H1 (cell line): ENCODE measurements at regions not wholly inside any gene's neighbourhood (a gene's known extent, or its start where the extent isn't known, plus 50 kb on each side); places are given as distances from the start of the nearest gene placed in this dataset.
A peak's percentile ranks its signal among the peaks of the same experiment; 100 is the strongest.

Source experiments
- CTCF ChIA-PET: fragments of 300-600 bp; sonication (Branson Sonifier 250); formaldehyde crosslinking; loops from one replicate; lab custom pipeline; 2021; ENCODE audit not compliant: partially characterized antibody; lab: Charles Lee
- POLR2A ChIA-PET: fragments of 300-600 bp; sonication (Branson Sonifier 250); formaldehyde crosslinking; loops from one replicate; lab custom pipeline; 2021; ENCODE audit warnings: inconsistent platforms; ENCODE audit not compliant: partially characterized antibody; lab: Charles Lee
- DNase-seq, 2 experiments: peaks; one replicate each; pipeline versions ENCODE4 v3.0.0 to v3.0.0-alpha.2; 2010 to 2022; ENCODE audit warnings: low spot score in 2 of 2, low read depth in 1 of 2, mixed read lengths in 1 of 2
- FAIRE-seq: peaks from 2 replicates; lab custom pipeline; 2011; peaks lifted over from hg19 to GRCh38; lab: Jason Lieb, UNC
- H2AFZ ChIP-seq: 2 replicates; pipeline ENCODE4 v1.8.1; 2012; ENCODE audit warnings: low read length, inconsistent platforms
- H2AK5ac ChIP-seq: 2 replicates; pipeline ENCODE4 v1.6.1; 2013; ENCODE audit warnings: low read depth, low read length
- H2BK120ac ChIP-seq: replicated peaks from 2 replicates; pipeline ENCODE3; 2013; ENCODE audit warnings: low read depth, low read length, inconsistent platforms
- H2BK12ac ChIP-seq: 2 replicates; pipeline ENCODE4 v1.6.1; 2013; ENCODE audit warnings: low read depth, low read length
- H2BK15ac ChIP-seq: 2 replicates; pipeline ENCODE4 v1.6.1; 2013; ENCODE audit warnings: low read length
- H2BK20ac ChIP-seq: 2 replicates; pipeline ENCODE4 v1.6.1; 2013; ENCODE audit warnings: low read length
- H2BK5ac ChIP-seq: 2 replicates; pipeline ENCODE4 v1.6.1; 2013; ENCODE audit warnings: low read depth, low read length
- H3K14ac ChIP-seq: 2 replicates; pipeline ENCODE4 v1.6.1; 2013; ENCODE audit warnings: inconsistent platforms; ENCODE audit not compliant: insufficient read length
- H3K18ac ChIP-seq: 2 replicates; pipeline ENCODE4 v1.6.1; 2013; ENCODE audit warnings: low read length; ENCODE audit errors: extremely low read depth
- H3K23ac ChIP-seq: 2 replicates; pipeline ENCODE4 v1.6.1; 2013; ENCODE audit warnings: inconsistent platforms; ENCODE audit not compliant: insufficient read length
- H3K23me2 ChIP-seq: 2 replicates; pipeline ENCODE4 v1.6.1; 2013; ENCODE audit warnings: low read depth, low read length
- H3K27ac ChIP-seq: 2 replicates; pipeline ENCODE4 v1.6.1; 2011; ENCODE audit warnings: low read depth, low read length, inconsistent platforms
- H3K27me3 ChIP-seq, 4 experiments: replicated peaks in 1 of 4; 1 replicate in 1 of 4; 2 replicates in 3 of 4; pipeline versions ENCODE4 v1.6.1 to v1.8.1; 2011 to 2013; ENCODE audit warnings: low read length in 3 of 4, mild to moderate bottlenecking in 3 of 4, inconsistent platforms in 2 of 4, mixed read lengths in 2 of 4, moderate library complexity in 1 of 4; ENCODE audit not compliant: control insufficient read depth in 3 of 4, insufficient read depth in 3 of 4; ENCODE audit errors: extremely low read depth in 1 of 4
- H3K36me3 ChIP-seq, 4 experiments: 2 replicates each; pipeline versions ENCODE4 v1.6.1 to v1.8.1; 2011 to 2013; ENCODE audit warnings: mild to moderate bottlenecking in 4 of 4, low read length in 3 of 4, moderate library complexity in 2 of 4, control low read depth in 1 of 4, inconsistent platforms in 1 of 4; ENCODE audit not compliant: insufficient read depth in 4 of 4, control insufficient read depth in 2 of 4
- H3K4ac ChIP-seq: replicated peaks from 2 replicates; pipeline ENCODE3; 2013; ENCODE audit warnings: low read length, low read depth, mixed read lengths, inconsistent platforms; ENCODE audit not compliant: insufficient read length
- H3K4me1 ChIP-seq, 4 experiments: replicated peaks in 1 of 4; 1 replicate in 1 of 4; 2 replicates in 3 of 4; pipeline versions ENCODE4 v1.6.1 to v1.8.1; 2011 to 2013; ENCODE audit warnings: low read length in 3 of 4, inconsistent platforms in 2 of 4, mixed read lengths in 1 of 4; ENCODE audit not compliant: insufficient read depth in 4 of 4, control insufficient read depth in 3 of 4
- H3K4me2 ChIP-seq, 2 experiments: 2 replicates each; pipeline versions ENCODE4 v1.6.1 to v1.8.1; 2011 to 2013; ENCODE audit warnings: low read depth in 2 of 2, low read length in 2 of 2, control low read depth in 1 of 2, inconsistent platforms in 1 of 2, mild to moderate bottlenecking in 1 of 2; ENCODE audit not compliant: insufficient read depth in 1 of 2
- H3K4me3 ChIP-seq, 4 experiments: fragments of 200-600, 300-600 bp in 1 of 4; sonication (generic), shearing (Covaris generic), sonication (Bioruptor Twin) in 1 of 4; 2 replicates each; pipeline versions ENCODE4 v1.5.1 to v1.8.1; 2011 to 2016; ENCODE audit warnings: low read length in 4 of 4, low read depth in 3 of 4, control low read depth in 2 of 4, inconsistent platforms in 2 of 4, mild to moderate bottlenecking in 2 of 4, mixed read lengths in 1 of 4, moderate library complexity in 1 of 4; ENCODE audit not compliant: insufficient read depth in 2 of 4; ENCODE audit errors: extremely low read depth in 1 of 4
- H3K56ac ChIP-seq: replicated peaks from 2 replicates; pipeline ENCODE3; 2013; ENCODE audit warnings: low read depth, mild to moderate bottlenecking, mixed read lengths, low read length, inconsistent platforms; ENCODE audit not compliant: insufficient read length
- H3K79me1 ChIP-seq: 2 replicates; pipeline ENCODE4 v1.6.1; 2013; ENCODE audit warnings: low read depth, low read length, control low read depth
- H3K79me2 ChIP-seq, 2 experiments: 2 replicates each; pipeline versions ENCODE4 v1.6.1 to v1.8.1; 2012 to 2013; ENCODE audit warnings: low read length in 2 of 2, mild to moderate bottlenecking in 2 of 2, inconsistent platforms in 1 of 2; ENCODE audit not compliant: insufficient read depth in 2 of 2, control insufficient read depth in 1 of 2
- H3K9ac ChIP-seq, 4 experiments: replicated peaks in 1 of 4; 1 replicate in 1 of 4; 2 replicates in 3 of 4; pipeline versions ENCODE4 v1.6.1 to v1.8.1; 2011 to 2013; ENCODE audit warnings: low read depth in 3 of 4, low read length in 3 of 4, control low read depth in 2 of 4, mild to moderate bottlenecking in 2 of 4, moderate library complexity in 2 of 4, inconsistent platforms in 1 of 4; ENCODE audit errors: extremely low read depth in 1 of 4
- H3K9me3 ChIP-seq, 2 experiments: 2 replicates each; pipeline versions ENCODE4 v1.6.1 to v1.8.1; 2012 to 2013; ENCODE audit warnings: mild to moderate bottlenecking in 2 of 2, moderate library complexity in 2 of 2, control low read depth in 1 of 2, inconsistent platforms in 1 of 2, low read depth in 1 of 2, low read length in 1 of 2, mixed read lengths in 1 of 2; ENCODE audit not compliant: insufficient read depth in 2 of 2
- H4K20me1 ChIP-seq, 2 experiments: replicated peaks in 1 of 2; 2 replicates each; pipeline versions ENCODE3 to v1.8.1; 2011 to 2013; ENCODE audit warnings: inconsistent platforms in 2 of 2, low read length in 2 of 2, mild to moderate bottlenecking in 1 of 2; ENCODE audit not compliant: insufficient read depth in 2 of 2, control insufficient read depth in 1 of 2
- H4K5ac ChIP-seq: 2 replicates; pipeline ENCODE4 v1.6.1; 2013; ENCODE audit warnings: low read length, low read depth, mixed read lengths, inconsistent platforms; ENCODE audit not compliant: insufficient read length
- H4K8ac ChIP-seq: 2 replicates; pipeline ENCODE4 v1.8.0; 2013; ENCODE audit warnings: mild to moderate bottlenecking, moderate library complexity, low read length, inconsistent platforms; ENCODE audit not compliant: insufficient read depth; ENCODE audit errors: extremely low read depth
- H4K91ac ChIP-seq: replicated peaks from 2 replicates; pipeline ENCODE3; 2013; ENCODE audit warnings: low read length, mixed read lengths, inconsistent platforms; ENCODE audit not compliant: insufficient read length
- CEBPB ChIP-seq: IDR thresholded peaks from 2 replicates; pipeline ENCODE4 v1.6.1; 2012; ENCODE audit warnings: low read depth, low read length
- CTBP2 ChIP-seq: IDR thresholded peaks from 2 replicates; pipeline ENCODE4 v1.7.0; 2011; ENCODE audit warnings: borderline replicate concordance, mild to moderate bottlenecking, moderate library complexity, mixed read lengths, low read length; ENCODE audit not compliant: insufficient read depth, insufficient read length
- WGBS, 2 experiments: shearing (Covaris generic) in 1 of 2; methylation state at CpG; one replicate each; pipeline versions ENCODE4 v1.1.6 to v1.1.7; 2013 to 2015; ENCODE audit warnings: low lambda C conversion rate in 2 of 2, mixed read lengths in 2 of 2, inconsistent platforms in 1 of 2, low coverage in 1 of 2, missing lambda C conversion rate in 1 of 2; ENCODE audit not compliant: insufficient replicate concordance in 2 of 2, insufficient coverage in 1 of 2, insufficient read length in 1 of 2; ENCODE audit errors: extremely low coverage in 1 of 2, missing lambda C conversion rate in 1 of 2; 5-methylcytosine and 5-hydroxymethylcytosine counted together

GRCh38 chr1:216805233-216805632 is 82.0 kb upstream of the ESRRG start:
- H2AFZ ChIP-seq = peak overlapping the region; percentile 89; the same call in 1 of the 2 replicates
- no peaks in the 10 kb centered on the region for H3K9me3 ChIP-seq
- H3K4me2 ChIP-seq = no peak overlapping the region
- no peak overlapping the region for H3K9ac ChIP-seq
- H4K8ac ChIP-seq = no peak overlapping the region
- ChIA-PET POLR2A (interaction anchor here (1.6 kb wide), 1 partner anchor 20 kb away, joined by 3 read pairs; no protein-coding TSS in a partner anchor), CTCF (interaction anchor here (0.6 to 1.4 kb wide), 2 partner anchors 17 to 92 kb away, joined by 3 to 6 read pairs; no protein-coding TSS in a partner anchor)
- H3K27me3 ChIP-seq = no peaks in the 10 kb centered on the region
- no peaks in the 10 kb centered on the region for H3K23me2 ChIP-seq
- H3K14ac ChIP-seq = no peak overlapping the region
- no peak overlapping the region for H3K27ac ChIP-seq
- H2AK5ac ChIP-seq = no peak overlapping the region
- 73% methylated on average over 5 of the region's 5 CpGs; no CpG with 5 or more reads in 1 of the 2 experiments for WGBS, 2 experiments
- H3K36me3 ChIP-seq = no peaks in the 10 kb centered on the region
- H3K4me3 ChIP-seq = no peak overlapping the region
- H3K56ac ChIP-seq = no peak overlapping the region
- FAIRE-seq (no peak), DNase-seq (no peak)
- H3K79me1 ChIP-seq = no peaks in the 10 kb centered on the region
- no peak overlapping the region for H3K18ac ChIP-seq
- no peak overlapping the region for H2BK15ac ChIP-seq
- no peaks in the 10 kb centered on the region for H3K79me2 ChIP-seq
- H4K20me1 ChIP-seq = no peaks in the 10 kb centered on the region
- H2BK120ac ChIP-seq = no peak overlapping the region
- H4K91ac ChIP-seq = no peak overlapping the region
- H2BK20ac ChIP-seq = no peak overlapping the region
- no peak overlapping the region for H3K23ac ChIP-seq
- no peak overlapping the region; the same call in 1 of the 2 replicates for H2BK12ac ChIP-seq
- H4K5ac ChIP-seq = no peak overlapping the region
- peaks cover 1 to 15% (median 7%) of the 10 kb centered on the region in 4 experiments; a peak in 6 of 7 replicates for H3K4me1 ChIP-seq
- peak overlapping the region; percentile 27; the same call in 1 of the 2 replicates for H2BK5ac ChIP-seq
- H3K4ac ChIP-seq = no peak overlapping the region
- 0 out of 2 replicates have a peak, but pooled peaks have one; percentile 20 for TF ChIP-seq CEBPB
- no peak for TF ChIP-seq CTBP2
